D721Med (cell line): ENCODE measurements at regions not wholly inside any gene's neighbourhood (a gene's known extent, or its start where the extent isn't known, plus 50 kb on each side); places are given as distances from the start of the nearest gene placed in this dataset.
A peak's percentile ranks its signal among the peaks of the same experiment; 100 is the strongest.

Source experiments
- DNase-seq: peaks from one replicate; pipeline ENCODE4 v3.0.0; 2011; ENCODE audit warnings: low spot score; ENCODE audit not compliant: insufficient read length
- FAIRE-seq: peaks from 2 replicates; lab custom pipeline; 2011; peaks lifted over from hg19 to GRCh38; lab: Jason Lieb, UNC
- TF ChIP-seq, protein P1 (sequence below): IDR thresholded peaks from 2 replicates; pipeline ENCODE4 v1.5.1; 2012; ENCODE audit warnings: mild to moderate bottlenecking, control low read depth; ENCODE audit not compliant: insufficient read depth; ENCODE audit errors: missing control alignments

GRCh38 chr1:110785612-110786011, 87.3 kb upstream of the CD53 start:
- FAIRE-seq (no peak), DNase-seq (no peak)
- TF ChIP-seq, protein P1, sequence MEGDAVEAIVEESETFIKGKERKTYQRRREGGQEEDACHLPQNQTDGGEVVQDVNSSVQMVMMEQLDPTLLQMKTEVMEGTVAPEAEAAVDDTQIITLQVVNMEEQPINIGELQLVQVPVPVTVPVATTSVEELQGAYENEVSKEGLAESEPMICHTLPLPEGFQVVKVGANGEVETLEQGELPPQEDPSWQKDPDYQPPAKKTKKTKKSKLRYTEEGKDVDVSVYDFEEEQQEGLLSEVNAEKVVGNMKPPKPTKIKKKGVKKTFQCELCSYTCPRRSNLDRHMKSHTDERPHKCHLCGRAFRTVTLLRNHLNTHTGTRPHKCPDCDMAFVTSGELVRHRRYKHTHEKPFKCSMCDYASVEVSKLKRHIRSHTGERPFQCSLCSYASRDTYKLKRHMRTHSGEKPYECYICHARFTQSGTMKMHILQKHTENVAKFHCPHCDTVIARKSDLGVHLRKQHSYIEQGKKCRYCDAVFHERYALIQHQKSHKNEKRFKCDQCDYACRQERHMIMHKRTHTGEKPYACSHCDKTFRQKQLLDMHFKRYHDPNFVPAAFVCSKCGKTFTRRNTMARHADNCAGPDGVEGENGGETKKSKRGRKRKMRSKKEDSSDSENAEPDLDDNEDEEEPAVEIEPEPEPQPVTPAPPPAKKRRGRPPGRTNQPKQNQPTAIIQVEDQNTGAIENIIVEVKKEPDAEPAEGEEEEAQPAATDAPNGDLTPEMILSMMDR, result no peak

- no peak for FAIRE-seq
- DNase-seq, result no peak
- TF ChIP-seq, protein P1, result no peak
These were observed 87.9 kb upstream of the CD53 start for GRCh38 chr1:110785055-110785454.

DNA sequence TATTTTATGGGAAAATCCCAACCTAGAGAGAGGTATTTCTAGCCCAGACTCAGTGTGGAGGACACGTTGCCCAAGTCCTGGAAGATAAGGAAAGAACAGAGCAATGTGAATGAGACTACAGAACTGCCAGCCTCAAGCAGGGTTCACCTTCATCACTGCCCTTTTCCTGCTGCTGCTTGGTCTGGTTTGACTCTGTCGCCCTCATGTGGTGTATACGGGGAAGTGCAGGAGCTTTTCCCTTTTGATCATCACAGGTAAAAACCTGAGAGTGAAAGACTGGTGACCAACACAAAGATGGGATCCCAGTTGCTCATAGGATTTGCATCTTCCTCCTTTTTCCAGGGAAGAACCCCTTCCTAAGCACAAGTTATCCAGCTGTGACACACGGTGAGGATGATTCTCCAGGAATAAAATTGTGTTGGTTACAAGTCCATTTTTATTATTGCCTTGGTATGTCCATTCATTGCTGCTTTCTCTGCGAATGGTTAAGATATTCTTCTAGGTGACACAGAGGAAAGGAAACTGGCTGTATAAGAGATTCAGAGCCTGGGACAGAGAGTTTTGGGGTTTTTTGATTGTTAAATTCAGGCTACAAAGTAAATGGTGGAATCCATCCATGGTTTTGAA, 89.5 kb upstream of the CD53 start:
- DNase-seq (peak; percentile 38), FAIRE-seq (no peak)
- TF ChIP-seq, protein P1, result peak; percentile 87

GRCh38 chr1:110781525-110781924, 91.4 kb upstream of the CD53 start:
- TF ChIP-seq, protein P1, result no peak
- FAIRE-seq (no peak), DNase-seq (no peak)

DNA sequence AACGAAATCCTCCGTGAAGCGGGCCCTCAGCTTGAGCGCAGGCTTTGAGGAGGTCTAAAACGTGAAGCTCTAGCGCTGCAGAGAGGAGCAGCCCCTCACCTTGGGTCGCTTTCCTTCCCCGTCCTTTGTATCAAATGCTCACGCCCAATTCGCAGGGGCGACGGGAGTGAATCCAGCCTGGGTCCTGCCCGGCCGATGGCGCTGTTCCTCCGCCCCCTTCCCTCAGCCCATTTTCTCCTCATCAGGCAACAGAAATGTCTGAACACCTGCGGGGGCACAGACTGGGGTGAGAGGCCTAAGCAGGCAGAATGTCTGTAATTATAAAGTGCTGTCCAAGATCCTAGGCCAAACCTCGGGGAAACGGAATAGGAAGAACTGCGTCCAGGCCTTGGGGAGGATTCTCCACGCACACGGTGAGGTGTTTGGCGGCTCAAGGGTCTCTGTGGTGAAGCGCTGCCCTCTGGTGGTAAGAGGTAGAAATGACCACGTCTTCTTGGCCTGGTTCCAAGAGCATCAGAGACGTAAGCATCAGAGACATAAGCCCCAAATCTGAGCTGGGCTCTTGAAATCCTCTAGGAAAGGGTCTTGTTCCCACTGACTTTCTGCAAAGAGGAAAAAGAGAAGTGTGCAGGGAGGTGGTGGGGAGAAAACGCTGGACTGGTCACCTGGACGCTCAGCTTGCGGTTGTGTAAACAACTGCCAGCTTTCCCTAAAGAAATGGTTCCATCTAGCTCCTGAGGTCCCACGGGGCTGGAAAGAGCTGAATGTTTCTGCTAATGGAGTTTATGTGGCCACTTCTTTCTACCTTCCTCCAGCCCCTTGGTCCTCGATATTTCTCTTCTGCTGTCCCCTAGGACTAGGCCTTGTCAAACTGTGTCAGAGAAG, 92.1 kb upstream of the CD53 start:
- DNase-seq (peak; percentile 34), FAIRE-seq (no peak)
- TF ChIP-seq, protein P1, result peak; percentile 73

- FAIRE-seq, result no peak
- DNase-seq, result no peak
- TF ChIP-seq, protein P1, result no peak
These were observed 93.3 kb upstream of the CD53 start for GRCh38 chr1:110779636-110780035.

GRCh38 chr1:110778821-110779220, 94.1 kb upstream of the CD53 start:
- no peak for FAIRE-seq
- TF ChIP-seq, protein P1, result no peak

More at GRCh38 chr1:110778821-110779220, 94.1 kb upstream of the CD53 start:
- no peak for DNase-seq
